Activated B cell treated with CpG ODN at 0.5 μM for 24 hours (primary cell): ENCODE measurements at regions not wholly inside any gene's neighbourhood (a gene's known extent, or its start where the extent isn't known, plus 50 kb on each side); places are given as distances from the start of the nearest gene placed in this dataset.

ENCODE experiments used
- ATAC-seq: fragments of 200-7000 bp; cut with Tn5 transposase; one replicate; pipeline ENCODE4 v1.10.0; 2021; ENCODE audit warnings: low read depth, mild to moderate bottlenecking, moderate library complexity
- CTCF ChIA-PET: fragments of 350-600 bp; sonication (Branson Sonifier 250); formaldehyde crosslinking; loops from one replicate; lab custom pipeline; 2021; ENCODE audit warnings: antibody characterized with exemption; lab: Charles Lee
- POLR2A ChIA-PET: fragments of 350-600 bp; sonication (Branson Sonifier 250); formaldehyde crosslinking; loops from one replicate; lab custom pipeline; 2021; ENCODE audit warnings: antibody characterized with exemption; lab: Charles Lee
- DNase-seq: peaks from one replicate; pipeline ENCODE4 v3.0.0; 2022
- H3K27ac Mint-ChIP-seq: one replicate; pipeline ENCODE4 v1.8.0; 2020; ENCODE audit warnings: mixed read lengths
- H3K27me3 Mint-ChIP-seq: one replicate; pipeline ENCODE4 v1.8.0; 2021; ENCODE audit warnings: mixed read lengths
- H3K36me3 Mint-ChIP-seq: one replicate; pipeline ENCODE4 v1.8.0; 2021; ENCODE audit warnings: low read depth, mixed read lengths
- H3K4me1 Mint-ChIP-seq: one replicate; pipeline ENCODE4 v1.8.0; 2021; ENCODE audit warnings: mixed read lengths
- H3K4me3 Mint-ChIP-seq: one replicate; pipeline ENCODE4 v1.8.0; 2020; ENCODE audit warnings: mild to moderate bottlenecking, mixed read lengths
- H3K9me3 Mint-ChIP-seq: one replicate; pipeline ENCODE4 v1.8.0; 2020; ENCODE audit warnings: mixed read lengths
- intact Hi-C: fragments of 100-400 bp; cut with micrococcal nuclease; formaldehyde crosslinking; loops from one replicate; pipeline ENCODE4 v1.15.1; 2024
- TF ChIP-seq, protein P1 (sequence below): fragments of 200-600 bp; IDR thresholded peaks from one replicate; pipeline ENCODE4 v1.8.0; 2022; ENCODE audit warnings: antibody characterized with exemption, mild to moderate bottlenecking

DNA sequence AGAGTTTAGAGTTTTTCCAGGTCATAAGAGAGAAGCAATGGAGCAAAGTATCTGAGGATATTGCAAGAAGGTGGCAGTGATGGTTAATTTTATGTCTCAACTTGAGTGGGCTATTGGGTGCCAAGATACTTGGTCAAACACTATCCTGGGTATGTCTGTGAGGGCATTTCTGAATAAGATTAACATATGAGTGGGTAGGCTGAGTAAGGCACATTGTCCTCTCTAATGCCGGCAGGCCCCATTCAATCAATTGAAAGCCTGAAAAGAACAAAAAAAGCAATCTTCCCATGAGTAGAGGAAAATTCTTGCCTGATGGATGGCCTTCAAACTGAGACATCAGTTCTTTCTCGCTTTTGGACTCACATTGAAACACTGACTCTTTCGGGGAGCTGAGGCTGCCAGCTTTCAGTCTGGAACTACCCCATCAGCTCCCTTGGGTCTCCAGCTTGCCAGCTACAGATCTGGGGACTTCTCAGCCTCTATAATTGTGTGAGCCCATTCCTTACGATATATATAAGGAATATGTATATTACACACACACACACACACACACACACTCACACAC is 228.8 kb downstream of the BUD13 start:
- H3K4me3 Mint-ChIP-seq, result no peak overlapping the region
- no peaks in the 10 kb centered on the region for H3K36me3 Mint-ChIP-seq
- TF ChIP-seq, protein P1, sequence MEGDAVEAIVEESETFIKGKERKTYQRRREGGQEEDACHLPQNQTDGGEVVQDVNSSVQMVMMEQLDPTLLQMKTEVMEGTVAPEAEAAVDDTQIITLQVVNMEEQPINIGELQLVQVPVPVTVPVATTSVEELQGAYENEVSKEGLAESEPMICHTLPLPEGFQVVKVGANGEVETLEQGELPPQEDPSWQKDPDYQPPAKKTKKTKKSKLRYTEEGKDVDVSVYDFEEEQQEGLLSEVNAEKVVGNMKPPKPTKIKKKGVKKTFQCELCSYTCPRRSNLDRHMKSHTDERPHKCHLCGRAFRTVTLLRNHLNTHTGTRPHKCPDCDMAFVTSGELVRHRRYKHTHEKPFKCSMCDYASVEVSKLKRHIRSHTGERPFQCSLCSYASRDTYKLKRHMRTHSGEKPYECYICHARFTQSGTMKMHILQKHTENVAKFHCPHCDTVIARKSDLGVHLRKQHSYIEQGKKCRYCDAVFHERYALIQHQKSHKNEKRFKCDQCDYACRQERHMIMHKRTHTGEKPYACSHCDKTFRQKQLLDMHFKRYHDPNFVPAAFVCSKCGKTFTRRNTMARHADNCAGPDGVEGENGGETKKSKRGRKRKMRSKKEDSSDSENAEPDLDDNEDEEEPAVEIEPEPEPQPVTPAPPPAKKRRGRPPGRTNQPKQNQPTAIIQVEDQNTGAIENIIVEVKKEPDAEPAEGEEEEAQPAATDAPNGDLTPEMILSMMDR, result no peak
- intact Hi-C loops, result no loop called here
- H3K4me1 Mint-ChIP-seq, result no peaks in the 10 kb centered on the region
- DNase-seq, result no peak
- ChIA-PET POLR2A (no interaction called here), CTCF (no interaction called here)
- no peak for ATAC-seq
- no peak overlapping the region for H3K27ac Mint-ChIP-seq
- H3K9me3 Mint-ChIP-seq, result no peaks in the 10 kb centered on the region
- peaks cover 2% of the 10 kb centered on the region for H3K27me3 Mint-ChIP-seq

DNA sequence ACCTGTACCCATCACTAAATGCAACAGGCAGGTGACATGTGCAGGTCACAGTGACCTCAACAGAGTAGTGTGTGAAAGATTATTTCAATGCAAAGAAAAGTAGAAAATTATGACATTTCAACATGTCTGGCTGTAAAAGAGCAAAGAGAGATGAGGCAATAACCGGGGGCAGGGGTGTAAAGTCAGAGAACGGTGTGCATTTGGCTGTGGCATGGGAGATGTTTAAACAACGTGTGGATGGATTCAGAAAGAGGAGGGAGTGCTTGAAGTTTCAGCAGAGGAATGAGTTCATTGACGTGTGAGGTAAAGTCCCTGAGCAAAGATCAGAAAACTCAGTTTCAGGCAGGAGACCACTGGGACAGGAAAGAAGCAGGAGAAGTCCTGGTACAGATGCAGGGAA is 229.7 kb downstream of the BUD13 start:
- DNase-seq (no peak), ATAC-seq (no peak)
- intact Hi-C loops, result no loop called here
- H3K9me3 Mint-ChIP-seq, result no peaks in the 10 kb centered on the region
- H3K27me3 Mint-ChIP-seq, result peaks cover 3% of the 10 kb centered on the region
- POLR2A ChIA-PET, result no interaction called here
- no peak overlapping the region for H3K27ac Mint-ChIP-seq
- H3K4me3 Mint-ChIP-seq, result no peak overlapping the region
- CTCF ChIA-PET, result no interaction called here
- H3K4me1 Mint-ChIP-seq, result no peaks in the 10 kb centered on the region
- TF ChIP-seq, protein P1, result no peak
- no peaks in the 10 kb centered on the region for H3K36me3 Mint-ChIP-seq

DNA sequence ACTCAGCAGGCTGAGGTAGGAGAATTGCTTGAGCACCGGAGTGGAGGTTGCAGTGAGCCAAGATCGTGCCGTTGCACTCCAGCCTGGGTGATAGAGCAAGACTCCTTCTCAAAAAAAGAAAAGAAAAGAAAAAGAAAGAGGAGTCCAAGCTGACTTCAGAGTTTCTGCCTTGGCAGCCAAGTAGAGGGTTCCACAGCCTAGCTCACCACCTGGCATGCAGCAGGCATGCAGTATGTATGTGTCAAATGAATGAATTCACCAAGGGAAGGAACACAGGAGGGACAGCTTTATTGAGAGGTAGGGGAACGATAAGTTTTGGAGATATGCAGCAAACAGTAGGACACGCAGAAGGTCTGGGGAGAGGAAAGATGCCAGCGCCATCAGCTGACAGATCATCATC is 230.4 kb downstream of the BUD13 start:
- H3K36me3 Mint-ChIP-seq, result no peaks in the 10 kb centered on the region
- intact Hi-C loops, result no loop called here
- H3K27ac Mint-ChIP-seq, result no peak overlapping the region
- peaks cover 3% of the 10 kb centered on the region for H3K27me3 Mint-ChIP-seq
- no peak for ATAC-seq
- ChIA-PET POLR2A (no interaction called here), CTCF (no interaction called here)
- no peaks in the 10 kb centered on the region for H3K9me3 Mint-ChIP-seq
- no peaks in the 10 kb centered on the region for H3K4me1 Mint-ChIP-seq
- TF ChIP-seq, protein P1, result no peak
- no peak overlapping the region for H3K4me3 Mint-ChIP-seq
- no peak for DNase-seq

DNA sequence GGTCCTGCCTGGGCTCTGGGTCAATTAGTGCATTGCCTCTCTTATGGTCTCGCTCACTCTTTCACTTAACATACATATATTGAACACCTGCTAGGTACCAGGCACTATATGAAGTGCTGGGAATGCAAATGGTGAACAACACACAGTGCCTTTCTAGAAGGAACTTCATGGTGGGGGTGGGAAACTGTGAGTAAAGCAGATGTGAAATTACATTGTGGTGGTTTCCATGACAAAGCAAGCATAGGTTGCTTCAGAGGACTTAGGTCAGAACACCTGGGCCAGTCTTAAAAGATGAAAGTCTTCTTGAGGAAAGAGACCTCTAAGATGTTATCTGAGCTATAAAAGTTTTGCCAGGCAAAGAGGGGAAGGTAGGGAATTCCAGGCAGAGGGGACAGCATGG is 231.3 kb downstream of the BUD13 start:
- no peak for DNase-seq
- Mint-ChIP-seq H3K4me3 (no peak overlapping the region), H3K36me3 (no peaks in the 10 kb centered on the region), H3K4me1 (no peaks in the 10 kb centered on the region), H3K27ac (no peak overlapping the region), H3K27me3 (peaks cover 3% of the 10 kb centered on the region), H3K9me3 (no peaks in the 10 kb centered on the region)
- TF ChIP-seq, protein P1, result no peak
- ATAC-seq, result no peak
- intact Hi-C loops, result no loop called here
- ChIA-PET POLR2A (no interaction called here), CTCF (no interaction called here)

DNA sequence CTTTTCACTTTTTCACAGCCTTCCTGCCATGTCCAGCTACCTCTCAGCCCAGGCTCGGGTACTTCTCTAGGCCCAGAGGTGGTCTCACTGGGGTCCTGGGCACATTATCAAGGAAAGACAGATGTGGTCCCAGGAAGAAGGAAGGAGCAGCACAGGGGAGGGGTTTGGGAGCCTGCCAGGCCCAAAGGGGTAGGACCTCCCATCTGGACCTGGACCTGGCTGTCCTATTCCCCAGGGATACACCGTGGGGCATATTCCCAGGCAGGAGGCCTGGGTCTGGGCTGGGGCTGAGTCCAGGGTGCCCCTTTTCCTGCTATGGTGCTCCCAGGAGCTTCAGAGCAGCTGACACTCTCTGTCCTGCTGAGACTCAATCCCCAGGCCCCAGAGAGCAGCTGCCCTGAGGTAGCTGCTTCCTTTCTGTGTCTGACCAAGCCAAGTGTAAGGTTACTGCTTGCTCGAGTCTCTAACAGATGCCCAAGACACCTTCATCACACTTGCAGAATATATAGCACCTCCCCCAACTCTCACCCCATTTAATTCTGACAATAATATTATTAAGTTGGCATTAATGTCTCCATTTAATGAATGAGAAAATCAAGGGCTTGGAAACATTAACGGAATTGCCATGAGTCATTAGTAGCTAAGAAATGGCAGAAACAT is 232.0 kb downstream of the BUD13 start:
- Mint-ChIP-seq H3K27ac (no peak overlapping the region), H3K36me3 (no peaks in the 10 kb centered on the region), H3K9me3 (no peaks in the 10 kb centered on the region), H3K4me1 (no peaks in the 10 kb centered on the region), H3K4me3 (no peak overlapping the region), H3K27me3 (peaks cover 3% of the 10 kb centered on the region)
- ATAC-seq (no peak), DNase-seq (no peak)
- intact Hi-C loops, result no loop called here
- POLR2A ChIA-PET, result no interaction called here
- TF ChIP-seq, protein P1, result no peak
- CTCF ChIA-PET, result no interaction called here
